Fibroblast of lung (primary cell): ENCODE measurements at regions not wholly inside any gene's neighbourhood (a gene's known extent, or its start where the extent isn't known, plus 50 kb on each side); places are given as distances from the start of the nearest gene placed in this dataset.

ENCODE experiments used
- CTCF ChIP-seq, 2 donors: IDR thresholded peaks in 1 of 2; conservative IDR thresholded peaks in 1 of 2; 1 replicate in 1 of 2; 2 replicates in 1 of 2; pipeline ENCODE4 v1.5.1; 2011 to 2012; ENCODE audit warnings: low read length in 2 of 2, control low read depth in 1 of 2, inconsistent platforms in 1 of 2, low read depth in 1 of 2, mild to moderate bottlenecking in 1 of 2
- EZH2 ChIP-seq: IDR thresholded peaks from 2 replicates; pipeline ENCODE4 v1.5.1; 2012; ENCODE audit warnings: low read length, control low read depth, mild to moderate bottlenecking; ENCODE audit errors: missing control alignments

- TF ChIP-seq CTCF (conservative IDR thresholded peaks at IDR 0.05 in 1 of 2, IDR thresholded peaks at IDR 0.05 in 1 of 2; ENCODE audit: low read depth in 1 of 2, low read length in 2 of 2) (no peak), EZH2 (no peak)
Observed at GRCh38 chr7:157076466-157076865, 62.3 kb upstream of the UBE3C start.
